22Rv1 (cell line): ENCODE measurements at regions not wholly inside any gene's neighbourhood (a gene's known extent, or its start where the extent isn't known, plus 50 kb on each side); places are given as distances from the start of the nearest gene placed in this dataset.

Experiments used
- H3K27ac ChIP-seq: fragments of 450-650 bp; 2 replicates; pipeline ENCODE4 v1.5.1; 2017
- ZFX ChIP-seq: fragments of 450-650 bp; IDR thresholded peaks from 2 replicates; pipeline ENCODE4 v1.6.1; 2017; ENCODE audit warnings: antibody characterized with exemption, borderline replicate concordance
- TF ChIP-seq, protein P1 (sequence below): fragments of 450-650 bp; IDR thresholded peaks from 2 replicates; pipeline ENCODE4 v1.5.1; 2017; ENCODE audit warnings: mild to moderate bottlenecking

DNA sequence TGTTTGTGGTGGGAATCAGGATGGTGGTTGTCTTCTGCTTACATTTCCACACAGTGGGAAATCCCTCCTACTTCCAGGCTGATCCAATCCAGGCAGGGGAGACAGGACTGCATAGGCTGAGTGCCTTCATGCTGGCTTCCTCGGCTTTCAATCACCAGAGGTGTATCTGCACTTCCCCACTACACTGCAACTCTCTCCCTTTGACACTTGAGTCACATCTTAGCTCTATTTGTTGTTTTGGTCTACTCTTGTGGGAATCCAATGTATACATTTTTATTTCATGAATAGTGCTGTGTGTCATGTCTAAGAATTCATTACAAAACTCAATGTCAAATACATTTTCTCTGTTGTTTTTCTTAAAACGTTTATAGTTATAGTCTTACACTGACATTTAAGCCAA lies 735.6 kb downstream of the XPNPEP1 start:
- TF ChIP-seq, protein P1, sequence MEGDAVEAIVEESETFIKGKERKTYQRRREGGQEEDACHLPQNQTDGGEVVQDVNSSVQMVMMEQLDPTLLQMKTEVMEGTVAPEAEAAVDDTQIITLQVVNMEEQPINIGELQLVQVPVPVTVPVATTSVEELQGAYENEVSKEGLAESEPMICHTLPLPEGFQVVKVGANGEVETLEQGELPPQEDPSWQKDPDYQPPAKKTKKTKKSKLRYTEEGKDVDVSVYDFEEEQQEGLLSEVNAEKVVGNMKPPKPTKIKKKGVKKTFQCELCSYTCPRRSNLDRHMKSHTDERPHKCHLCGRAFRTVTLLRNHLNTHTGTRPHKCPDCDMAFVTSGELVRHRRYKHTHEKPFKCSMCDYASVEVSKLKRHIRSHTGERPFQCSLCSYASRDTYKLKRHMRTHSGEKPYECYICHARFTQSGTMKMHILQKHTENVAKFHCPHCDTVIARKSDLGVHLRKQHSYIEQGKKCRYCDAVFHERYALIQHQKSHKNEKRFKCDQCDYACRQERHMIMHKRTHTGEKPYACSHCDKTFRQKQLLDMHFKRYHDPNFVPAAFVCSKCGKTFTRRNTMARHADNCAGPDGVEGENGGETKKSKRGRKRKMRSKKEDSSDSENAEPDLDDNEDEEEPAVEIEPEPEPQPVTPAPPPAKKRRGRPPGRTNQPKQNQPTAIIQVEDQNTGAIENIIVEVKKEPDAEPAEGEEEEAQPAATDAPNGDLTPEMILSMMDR, result no peak
- TF ChIP-seq ZFX, result no peak
- H3K27ac ChIP-seq, result no peak overlapping the region

DNA sequence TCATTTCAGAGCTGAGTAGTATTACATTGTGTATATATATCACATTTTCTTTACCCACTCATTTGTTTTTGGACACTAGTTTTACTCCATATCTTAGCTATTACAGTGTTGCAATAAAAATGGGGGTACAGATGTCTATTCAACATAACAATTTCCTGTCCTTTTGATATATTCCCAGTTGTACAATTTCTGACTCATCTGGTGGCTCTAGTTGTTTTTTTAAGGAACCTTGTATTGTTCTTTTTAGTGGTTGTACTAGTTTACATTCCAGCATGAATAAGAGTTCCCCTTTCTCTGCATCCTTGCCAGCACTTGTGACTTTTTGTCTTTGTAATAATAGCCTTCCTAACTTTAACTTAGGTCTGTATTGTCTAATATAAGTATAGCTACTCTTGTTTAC lies 739.9 kb downstream of the XPNPEP1 start:
- TF ChIP-seq, protein P1, result no peak
- TF ChIP-seq ZFX, result no peak
- H3K27ac ChIP-seq, result no peak overlapping the region

DNA sequence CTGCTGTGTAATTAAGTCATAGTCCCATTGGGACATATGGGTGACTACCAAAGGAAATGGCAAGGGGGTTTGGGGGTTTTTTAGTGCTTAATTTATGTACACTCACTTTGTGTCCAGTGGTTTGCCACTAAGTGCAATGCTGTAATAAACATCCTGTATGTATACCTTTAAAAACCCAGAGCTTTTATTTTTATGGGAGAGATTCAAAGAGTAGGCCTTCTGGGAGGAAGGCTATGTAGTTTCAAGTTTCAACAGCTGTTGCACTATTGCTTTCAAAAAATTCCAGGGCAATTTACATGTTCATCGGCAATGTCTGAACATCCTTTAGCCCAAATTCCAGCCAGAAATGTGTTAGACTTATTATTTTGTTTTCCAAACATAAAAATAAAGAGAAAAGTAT lies 744.7 kb downstream of the XPNPEP1 start:
- no peak for TF ChIP-seq ZFX
- TF ChIP-seq, protein P1, result no peak
- no peak overlapping the region for H3K27ac ChIP-seq

DNA sequence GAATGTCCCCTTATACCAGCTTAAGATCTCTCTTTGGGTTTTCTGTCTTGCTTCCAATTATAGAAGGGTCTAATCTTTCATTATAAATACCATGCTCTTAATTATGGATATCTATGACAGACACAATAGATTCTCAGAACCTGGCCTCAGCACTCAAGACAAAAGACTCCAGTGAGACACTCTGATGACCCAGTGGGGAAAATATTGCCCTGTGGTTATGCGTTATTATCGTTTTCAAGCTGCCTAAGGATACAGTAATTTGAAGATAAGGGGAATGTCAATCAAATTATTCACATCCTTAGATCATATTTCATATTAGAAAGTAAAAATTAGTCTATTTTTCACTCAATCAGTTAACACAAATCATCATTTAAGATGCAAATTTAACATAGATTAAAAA lies 748.8 kb downstream of the XPNPEP1 start:
- H3K27ac ChIP-seq, result no peak overlapping the region
- TF ChIP-seq ZFX, result no peak
- TF ChIP-seq, protein P1, result no peak

DNA sequence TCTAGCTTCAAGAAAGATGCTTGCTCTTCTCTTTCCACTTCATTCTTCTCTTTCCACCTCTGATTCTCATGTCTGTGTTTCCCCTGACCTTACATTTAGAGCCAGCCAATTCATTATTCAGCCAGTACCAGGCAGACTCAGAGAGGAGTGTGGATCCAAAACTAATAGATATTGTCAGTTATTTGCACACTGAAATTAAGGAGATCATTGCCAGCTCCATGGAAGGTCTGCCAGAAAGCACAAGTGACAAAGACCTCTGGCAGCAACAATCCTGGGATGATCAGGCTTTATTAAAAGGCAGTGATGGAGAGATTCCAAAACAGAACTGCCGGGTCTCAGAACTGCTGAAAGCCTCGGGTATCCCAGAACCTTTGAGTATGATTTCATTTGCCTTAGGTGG lies 749.4 kb downstream of the XPNPEP1 start:
- TF ChIP-seq ZFX, result no peak
- TF ChIP-seq, protein P1, result no peak

DNA sequence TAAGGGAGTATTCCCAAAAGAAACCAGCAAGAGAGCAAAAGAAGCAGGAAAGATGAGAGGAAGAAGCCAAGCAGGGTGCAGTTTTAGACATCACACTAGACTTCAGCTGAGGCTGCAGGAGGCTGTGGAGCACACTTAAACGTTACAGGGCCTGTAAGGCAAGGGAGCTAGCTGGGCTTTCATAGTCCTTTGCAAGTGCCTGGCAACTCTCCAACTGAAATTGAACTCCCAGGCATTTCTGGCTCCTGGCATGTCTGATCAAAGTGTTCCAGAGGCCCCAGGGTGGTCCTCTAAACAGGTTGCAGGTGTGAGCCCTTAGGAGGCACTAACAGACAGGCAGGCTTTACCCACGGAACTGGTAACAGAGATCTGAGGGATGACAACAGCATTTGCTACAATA lies 750.2 kb downstream of the XPNPEP1 start:
- TF ChIP-seq ZFX, result no peak
- TF ChIP-seq, protein P1, result no peak

More for the DNA sequence above, 749.4 kb downstream of the XPNPEP1 start:
- no peak overlapping the region for H3K27ac ChIP-seq

DNA sequence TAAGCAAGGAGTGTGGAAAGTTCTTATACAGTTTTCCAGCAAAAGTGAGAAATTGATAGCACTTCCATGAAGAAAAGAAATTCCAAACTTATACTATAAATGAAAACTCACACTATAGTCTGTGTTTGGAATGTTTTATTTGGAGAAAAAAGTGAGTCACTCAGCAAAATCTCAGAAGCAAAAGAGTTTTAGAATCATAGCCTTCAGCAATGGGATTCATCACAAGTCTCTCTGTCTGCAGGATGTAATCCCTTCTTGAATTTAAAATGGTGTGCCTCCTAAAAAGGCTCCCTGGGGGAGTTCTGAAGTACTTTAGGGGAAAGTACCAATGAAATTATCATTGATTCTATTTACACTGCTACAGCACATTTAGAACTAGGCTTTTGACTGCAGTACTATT lies 756.4 kb downstream of the XPNPEP1 start:
- H3K27ac ChIP-seq, result no peak overlapping the region
- TF ChIP-seq ZFX, result no peak
- TF ChIP-seq, protein P1, result no peak

More for the DNA sequence above, 750.2 kb downstream of the XPNPEP1 start:
- no peak overlapping the region for H3K27ac ChIP-seq
